Embryonic facial prominence (tissue), 1 donor: ENCODE measurements at regions not wholly inside any gene's neighbourhood (a gene's known extent, or its start where the extent isn't known, plus 50 kb on each side); places are given as distances from the start of the nearest gene placed in this dataset.

Source experiments
- DNase-seq: peaks from one replicate; pipeline ENCODE4 v3.0.0-alpha.2; 2016; ENCODE audit errors: extremely low spot score

DNA sequence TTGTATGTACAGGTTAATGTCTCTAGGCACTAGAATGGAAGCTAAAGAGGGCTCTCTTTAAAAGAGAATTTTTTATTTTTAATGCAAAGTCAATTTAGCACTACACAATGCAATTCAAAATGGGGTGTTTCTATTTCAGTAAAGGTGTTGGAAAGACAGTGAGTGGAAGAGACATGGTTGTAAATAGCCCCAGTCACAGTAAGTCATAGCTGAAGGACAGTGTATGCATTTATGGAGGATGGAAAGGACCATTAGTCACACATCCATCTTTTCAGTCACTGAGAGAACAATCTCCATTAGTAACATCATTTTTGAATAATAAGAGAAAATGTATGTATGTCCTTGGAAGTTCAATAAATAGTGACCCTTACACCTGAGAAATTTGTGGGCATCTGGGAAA lies 148.0 kb downstream of the PDHA2 start:
- DNase-seq, result no peak

DNA sequence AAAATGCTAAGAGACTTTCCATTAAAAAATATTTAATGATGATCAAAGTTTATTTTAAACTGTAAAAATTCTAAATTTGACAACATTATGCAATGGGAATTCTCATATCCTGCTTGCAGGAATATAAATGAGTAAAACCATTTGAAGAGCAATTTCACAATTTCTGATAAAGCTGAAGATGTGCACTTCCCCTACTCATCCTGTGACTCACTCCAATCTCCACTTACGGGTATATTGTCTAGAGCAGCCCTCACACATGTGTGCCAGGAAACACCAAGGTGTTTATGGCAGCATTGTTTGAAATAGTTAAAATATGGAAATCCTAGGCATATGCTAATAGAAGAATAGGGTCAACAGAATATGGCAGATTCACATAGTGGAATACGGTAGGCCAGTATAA lies 158.4 kb downstream of the PDHA2 start:
- no peak for DNase-seq

DNA sequence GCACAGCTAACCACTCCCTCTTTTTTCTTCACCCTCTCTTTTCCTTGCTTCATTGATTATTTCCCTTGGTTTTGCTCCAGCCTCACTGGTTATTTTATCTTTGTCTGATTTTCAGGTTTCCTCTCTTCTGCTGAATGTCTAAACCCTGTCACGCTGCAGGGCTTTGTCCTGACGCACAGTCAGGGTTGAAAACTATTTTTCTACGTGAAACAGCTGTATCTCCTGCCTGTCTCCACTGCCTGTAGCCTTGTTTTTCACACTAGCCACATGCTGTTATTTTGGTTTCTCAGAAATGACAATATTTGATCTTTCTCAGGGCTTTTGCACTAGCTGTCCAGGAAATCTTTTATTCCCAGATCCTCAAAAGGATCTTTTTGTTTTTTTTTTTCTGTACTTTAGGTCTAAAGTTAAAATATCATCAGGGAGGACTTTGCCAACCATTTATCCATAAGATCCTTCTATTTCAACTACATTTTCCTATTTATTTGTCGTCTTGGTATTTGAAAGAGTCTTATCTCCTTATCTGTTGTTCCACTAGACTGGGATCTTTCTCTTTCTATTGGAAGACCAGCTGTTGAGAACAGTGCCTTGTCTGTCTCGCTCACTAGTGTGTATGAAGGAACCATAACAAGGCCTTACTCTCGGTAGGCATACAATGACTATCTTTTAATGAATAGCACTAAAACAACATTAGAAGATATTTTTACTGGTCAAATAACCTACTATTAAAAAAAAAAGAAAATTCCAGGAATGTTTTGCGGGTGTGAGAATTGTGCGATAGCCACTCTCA lies 164.3 kb downstream of the PDHA2 start:
- DNase-seq, result no peak

DNA sequence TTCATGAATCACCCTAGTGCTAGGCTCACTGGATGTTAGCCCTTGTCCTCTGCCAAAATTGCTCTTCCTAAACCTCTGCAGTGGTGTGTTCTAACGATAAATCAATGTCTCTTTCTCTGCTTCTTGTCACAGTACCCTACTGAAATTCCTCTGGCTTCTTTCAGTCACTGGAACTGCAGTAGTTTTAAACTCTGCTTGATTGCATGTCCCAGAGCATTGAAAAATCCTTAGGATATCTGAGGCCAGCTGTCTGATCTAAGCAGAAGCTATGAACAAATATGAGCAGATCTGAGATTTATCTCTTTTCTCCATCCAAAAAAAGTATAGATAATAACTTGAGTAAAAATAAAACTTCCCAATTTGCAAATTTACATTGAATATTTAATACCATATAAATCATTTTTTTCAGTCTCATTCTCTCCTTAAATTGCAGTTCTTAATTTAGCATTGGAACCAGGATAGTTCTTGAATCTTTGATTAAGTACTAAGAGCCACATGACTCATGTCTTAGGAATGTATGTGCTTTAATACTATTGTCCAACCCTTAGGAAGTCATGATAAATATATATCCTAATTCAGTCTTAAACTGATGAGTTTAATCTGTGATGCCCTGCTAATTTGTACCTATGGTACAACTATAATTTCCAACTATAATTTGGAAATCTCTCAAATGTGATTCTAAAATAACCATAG lies 169.7 kb downstream of the PDHA2 start:
- no peak for DNase-seq

DNA sequence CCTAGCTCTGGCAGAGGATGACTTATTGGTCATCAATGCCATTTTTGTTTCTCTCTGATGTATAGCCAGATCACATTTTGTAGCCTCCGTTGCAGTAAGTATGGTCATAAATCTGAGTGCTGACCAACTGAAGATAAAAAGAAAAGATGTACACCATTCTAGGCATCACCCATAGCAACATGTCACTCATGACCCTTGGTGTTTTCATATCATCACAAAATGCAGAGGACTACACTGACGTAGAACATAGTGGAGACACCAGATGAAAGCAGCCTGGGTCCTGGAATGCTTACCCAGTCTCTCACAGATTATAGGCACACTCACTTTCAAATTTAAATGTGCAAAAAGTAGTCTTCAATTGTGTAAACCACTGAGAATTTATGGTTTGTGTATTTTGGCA lies 172.8 kb downstream of the PDHA2 start:
- DNase-seq, result no peak

DNA sequence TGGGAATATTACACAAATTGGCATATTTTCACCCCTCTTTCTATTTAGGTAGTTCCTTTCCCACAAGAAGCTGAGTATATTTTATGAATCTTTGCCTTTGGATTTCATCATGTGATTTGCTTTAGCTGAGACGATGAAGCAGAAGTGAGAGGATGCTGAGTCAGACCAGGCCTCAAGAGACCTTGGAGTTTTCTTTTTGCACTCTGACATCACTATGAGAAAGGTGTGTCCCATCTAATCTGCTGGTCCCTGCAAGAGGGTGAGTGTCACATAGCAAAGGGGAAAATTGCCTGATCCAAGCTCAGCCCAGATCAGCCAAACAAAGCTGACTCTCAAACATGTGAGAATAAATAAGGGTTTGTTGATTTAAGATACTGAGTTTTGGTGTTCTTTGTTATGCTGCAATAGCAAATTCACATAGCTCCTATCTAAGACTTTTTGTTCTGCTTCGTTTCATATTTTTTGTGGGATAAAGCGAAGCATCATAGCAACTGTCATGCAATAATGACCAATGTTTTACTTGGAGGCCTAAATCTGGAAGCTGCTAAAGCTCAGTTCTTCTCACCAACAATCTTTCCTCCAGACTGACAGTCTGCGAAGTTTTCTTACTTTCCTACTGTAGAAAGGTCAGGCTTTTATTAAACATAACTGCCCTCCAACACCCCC lies 176.9 kb downstream of the PDHA2 start:
- no peak for DNase-seq

DNA sequence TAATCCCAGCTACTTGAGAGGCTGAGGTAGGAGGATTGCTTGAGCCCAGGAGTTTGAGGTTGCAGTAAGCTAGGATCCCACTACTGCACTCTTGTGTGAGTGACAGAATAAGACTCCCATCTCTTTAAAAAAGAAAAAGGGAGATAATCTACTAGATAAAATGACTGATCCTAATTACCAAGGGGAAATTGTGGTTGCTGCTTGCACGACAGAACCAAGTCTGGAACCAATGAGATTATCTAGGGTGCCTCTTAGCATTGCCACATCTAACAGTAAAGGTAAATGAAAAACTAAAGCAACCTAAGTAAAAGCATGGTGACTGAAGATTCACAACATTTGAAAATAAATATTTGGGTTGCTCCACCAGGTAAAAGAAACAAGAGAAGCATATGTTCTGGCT lies 185.1 kb downstream of the PDHA2 start:
- DNase-seq, result no peak

DNA sequence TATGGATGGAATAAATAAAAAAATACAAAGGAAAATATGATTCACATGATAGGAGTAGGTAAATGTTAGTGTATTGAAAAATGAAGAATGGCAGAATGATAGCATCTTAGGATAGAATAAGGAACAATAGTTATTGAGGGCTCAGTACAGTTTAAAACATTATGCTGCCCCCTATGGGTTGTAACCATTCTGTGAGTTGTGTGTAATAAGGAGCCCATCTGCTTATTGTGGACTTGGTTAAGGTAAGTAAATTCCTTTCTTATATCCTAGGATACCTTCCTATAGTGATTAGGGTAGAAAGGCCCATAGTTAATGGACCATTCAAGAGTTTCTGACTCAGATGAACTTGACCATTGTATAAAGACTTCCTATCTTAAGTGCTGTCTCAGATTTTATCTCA lies 195.8 kb downstream of the PDHA2 start:
- no peak for DNase-seq

DNA sequence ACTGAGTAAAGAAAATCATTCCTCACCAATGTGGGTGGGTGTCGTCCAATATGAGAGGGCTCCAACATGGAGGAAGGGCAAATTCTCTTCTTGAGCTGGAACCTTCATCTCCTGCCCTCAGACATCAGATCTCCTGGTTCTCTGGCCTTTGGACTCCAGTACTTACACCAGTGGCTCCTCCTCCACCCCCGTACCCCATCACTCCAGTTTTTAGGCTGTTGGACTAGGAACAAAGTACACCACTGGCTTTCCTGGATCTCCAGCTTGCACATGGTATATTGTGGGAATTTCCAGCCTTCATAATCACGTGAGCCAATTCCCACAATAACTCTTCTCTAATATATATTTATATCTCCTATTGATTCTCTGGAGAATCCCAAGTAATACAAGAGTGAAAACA lies 196.9 kb downstream of the PDHA2 start:
- DNase-seq, result no peak

DNA sequence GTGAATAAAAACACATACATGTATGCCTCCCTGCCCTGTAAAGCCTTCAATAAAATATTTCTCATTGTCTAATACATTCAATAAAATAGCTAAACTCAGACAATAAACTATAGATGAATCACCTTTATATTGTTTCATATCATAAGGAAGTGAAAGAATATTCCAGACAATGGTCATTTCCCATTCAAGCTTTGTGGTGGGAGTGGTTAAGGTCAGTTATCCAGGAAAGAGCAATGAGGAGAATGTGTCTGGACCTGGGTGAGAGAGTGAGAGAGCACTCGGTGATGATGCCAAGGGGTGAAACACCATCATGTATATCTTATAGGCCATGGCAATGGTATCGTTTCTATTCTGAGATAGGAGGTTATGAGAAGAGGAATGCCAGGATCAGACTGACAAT lies 197.8 kb downstream of the PDHA2 start:
- DNase-seq, result no peak

DNA sequence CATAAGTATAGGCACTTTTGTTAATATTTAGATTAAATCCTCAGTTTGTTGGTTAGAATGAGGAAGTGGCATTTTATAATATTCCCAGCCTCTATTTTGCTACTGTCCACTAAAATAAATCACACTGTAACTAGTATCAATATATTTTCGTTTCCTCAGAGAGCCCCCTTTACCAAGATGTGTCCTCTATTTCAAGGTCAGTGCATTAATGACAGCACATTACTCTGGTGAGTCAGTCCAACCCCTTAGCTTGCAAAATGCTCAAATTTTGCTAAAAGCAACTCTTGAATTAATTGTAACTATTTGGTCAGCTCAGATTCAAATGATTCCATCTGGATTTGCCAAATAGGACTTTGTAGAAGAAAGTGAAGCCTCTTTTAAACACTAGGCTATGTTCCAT lies 199.3 kb downstream of the PDHA2 start:
- DNase-seq, result no peak

DNA sequence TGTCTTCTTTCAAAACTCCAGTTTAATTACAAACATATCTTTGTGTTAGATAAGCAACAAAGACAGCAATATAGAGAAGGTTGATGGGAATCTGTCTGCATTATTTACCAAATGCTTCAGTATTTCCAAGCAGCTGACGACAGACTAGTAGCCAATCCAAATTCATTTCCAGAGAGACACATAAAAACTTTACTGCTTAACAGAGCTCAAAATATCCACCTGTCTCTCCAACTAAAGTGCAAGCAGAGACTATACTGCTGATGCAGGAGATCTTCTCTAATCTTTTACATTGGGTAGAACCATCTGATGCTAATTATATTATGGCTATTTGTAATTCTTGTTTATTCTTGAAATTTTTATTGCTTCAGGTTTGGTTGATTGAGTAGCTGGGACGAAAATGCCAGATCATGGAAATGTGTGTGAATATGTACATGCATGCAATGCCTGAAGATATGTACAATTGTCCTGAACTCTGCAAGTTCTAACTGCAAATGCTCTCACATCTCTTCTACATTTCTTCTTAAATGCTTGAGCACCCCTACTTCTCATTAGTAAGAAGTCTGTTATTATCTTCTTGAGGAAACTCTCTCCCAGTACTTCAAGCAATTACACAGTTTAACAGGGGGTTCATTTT lies 200.0 kb downstream of the PDHA2 start:
- DNase-seq, result no peak

DNA sequence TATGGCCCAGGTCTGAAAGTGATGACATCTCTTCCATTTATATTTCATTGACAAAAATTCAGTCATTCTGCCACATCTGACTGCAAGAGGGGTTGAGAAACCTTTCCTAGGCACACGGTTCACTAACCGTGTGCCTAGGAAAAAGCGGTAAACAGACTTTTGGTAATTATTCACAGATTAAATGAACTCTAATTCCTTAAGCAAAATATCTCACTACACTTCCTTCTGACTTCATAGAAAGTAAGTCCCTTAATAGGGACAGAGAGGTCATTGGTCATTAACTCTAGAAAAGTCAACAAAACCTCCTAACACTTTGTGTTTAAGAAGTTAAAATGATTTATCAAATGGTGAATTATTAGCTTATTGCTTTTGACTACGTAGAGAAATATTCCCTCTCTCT lies 205.1 kb downstream of the PDHA2 start:
- DNase-seq, result no peak

DNA sequence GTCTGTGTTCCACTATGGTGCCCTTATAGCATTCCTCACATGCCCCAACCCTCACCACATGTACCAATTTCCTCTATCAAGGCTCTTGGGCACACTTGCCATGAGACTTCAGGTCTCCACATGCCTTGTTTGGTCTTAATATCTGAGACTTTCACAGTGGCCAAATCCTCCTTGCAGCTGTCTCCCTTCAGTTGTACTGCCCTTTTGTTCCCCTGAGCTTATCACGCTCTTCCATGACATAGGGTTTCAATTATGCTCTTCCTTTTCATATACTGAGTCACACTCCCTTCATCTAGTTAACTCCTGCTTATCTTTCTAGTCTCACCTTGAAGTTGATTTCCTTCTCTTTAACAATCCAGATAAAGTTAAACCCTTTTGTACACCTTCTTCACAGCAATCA lies 212.9 kb downstream of the PDHA2 start:
- DNase-seq, result no peak

DNA sequence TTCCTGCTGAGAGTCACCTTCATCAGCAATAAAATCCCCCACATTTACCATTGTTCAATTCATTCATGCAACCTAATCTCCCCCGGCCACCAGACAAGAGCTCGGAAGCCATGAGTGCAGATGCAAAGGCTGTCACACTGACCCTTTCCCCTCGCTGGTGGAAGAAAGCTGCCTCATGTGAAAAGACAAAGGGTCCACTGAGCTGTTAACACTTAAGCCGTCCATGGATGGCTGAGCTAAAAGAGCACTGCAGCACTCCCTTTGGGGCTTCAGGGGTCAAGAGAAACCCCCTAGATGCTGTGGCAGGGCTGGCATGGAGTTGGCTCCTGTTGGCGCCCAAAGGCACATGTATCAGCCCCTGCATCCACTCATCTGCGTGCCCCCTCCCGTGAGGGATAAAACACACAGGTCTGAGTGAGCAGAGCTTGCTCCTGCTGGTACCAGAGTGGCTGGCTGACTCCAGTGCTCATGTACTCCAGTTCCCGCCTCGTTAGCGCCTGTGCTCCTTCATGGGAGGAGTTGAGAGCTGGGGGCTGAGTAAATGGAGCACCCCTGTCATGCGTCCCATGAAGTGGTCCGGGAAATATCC lies 216.5 kb downstream of the PDHA2 start:
- DNase-seq, result no peak

DNA sequence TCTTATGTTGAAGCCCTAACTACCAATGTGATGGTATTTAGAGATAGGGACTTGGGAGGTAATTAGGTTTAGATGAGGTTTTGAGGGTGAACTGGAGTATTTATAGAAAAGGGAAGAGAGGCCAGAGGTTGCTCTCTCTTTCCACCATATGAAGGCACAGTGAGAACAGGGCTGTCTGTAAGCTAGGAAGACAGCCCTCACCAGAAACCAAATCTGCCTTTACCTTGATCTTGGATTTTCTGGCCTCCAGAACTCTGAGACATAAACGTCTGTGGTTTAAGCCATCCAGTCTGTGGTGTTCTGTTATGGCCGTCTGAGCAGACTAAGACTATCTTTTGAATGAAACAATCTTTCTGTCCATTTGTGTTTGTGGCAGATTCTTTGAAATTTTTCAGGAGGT lies 223.7 kb downstream of the PDHA2 start:
- no peak for DNase-seq

DNA sequence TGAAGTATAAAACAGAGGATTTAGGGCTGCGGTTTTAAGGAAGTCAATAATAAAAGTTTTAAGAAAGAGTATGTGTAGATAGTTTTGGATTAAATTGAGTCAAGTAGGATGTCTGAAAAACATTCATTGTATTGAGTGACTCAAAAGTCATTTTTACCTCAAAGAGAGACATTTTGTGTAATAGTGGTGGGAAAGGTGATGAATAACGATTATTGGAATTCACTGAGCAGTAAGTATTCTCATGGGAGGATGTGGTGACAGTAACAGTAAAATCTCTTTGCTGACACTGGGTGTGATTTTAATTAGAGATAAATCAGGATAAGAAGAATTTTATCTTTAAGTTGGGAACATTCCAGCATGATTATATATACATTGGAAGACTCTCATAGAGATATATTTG lies 233.6 kb downstream of the PDHA2 start:
- DNase-seq, result no peak

DNA sequence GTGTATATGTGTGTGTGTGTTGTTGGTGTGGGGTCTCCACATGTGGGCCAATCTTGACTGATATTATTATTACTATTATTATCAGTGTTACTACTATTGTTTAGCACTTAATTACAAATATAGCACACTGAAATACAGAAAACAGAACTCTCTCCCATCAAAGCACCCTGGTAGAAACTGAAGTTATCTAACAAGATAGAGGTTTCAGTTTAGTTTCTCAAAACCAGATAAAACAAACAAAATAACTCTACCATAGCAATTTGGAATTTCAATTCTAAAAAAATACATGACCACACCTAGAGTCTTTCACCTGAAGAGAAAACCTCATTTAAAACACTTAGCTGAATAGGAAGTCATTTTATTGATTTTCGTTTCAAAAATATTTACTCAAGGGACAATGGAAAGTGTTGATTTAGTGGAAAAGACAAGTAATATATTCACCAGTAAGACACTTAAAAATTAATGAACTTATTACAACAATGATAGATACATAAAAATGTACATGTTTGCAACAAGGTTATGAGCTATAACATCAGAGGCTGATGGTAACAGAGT lies 252.3 kb downstream of the PDHA2 start:
- no peak for DNase-seq

DNA sequence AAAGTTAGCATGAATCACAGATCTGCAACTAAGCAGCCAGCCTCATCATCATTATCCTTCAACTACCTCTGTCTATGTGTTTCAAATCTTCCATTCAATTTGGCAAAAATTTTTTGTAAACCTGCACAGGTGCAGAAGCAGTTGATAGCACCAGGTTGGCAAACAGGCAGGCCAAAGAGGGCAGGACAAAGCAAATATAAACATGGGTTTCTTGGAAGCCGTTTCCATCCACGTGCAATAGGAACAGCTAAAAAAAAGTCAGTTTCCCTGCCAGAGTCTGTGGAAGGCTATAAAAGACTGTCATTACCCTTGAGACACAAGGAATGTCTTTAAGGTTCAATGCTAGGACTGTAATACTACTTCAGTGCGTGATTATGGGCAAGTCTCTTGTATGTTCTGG lies 253.2 kb downstream of the PDHA2 start:
- no peak for DNase-seq

DNA sequence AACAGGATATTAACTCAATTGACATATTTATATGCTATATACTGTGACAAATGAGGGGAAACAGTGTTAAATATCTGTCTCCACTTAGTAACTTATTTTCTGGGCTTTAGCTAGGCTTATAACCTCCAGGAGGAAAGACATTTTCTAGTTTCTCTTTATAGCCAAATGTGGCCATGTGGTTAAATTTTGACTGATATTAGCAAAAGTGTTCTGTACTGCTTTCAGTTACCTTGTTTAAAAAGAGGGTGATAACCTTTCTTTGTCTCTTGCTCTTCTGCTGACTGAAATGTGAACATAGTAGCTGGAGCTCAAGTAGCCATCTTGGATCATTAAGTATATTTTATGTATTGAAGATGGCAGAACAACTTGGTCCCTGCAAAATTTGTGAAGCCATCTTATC lies 253.7 kb downstream of the PDHA2 start:
- DNase-seq, result no peak

DNA sequence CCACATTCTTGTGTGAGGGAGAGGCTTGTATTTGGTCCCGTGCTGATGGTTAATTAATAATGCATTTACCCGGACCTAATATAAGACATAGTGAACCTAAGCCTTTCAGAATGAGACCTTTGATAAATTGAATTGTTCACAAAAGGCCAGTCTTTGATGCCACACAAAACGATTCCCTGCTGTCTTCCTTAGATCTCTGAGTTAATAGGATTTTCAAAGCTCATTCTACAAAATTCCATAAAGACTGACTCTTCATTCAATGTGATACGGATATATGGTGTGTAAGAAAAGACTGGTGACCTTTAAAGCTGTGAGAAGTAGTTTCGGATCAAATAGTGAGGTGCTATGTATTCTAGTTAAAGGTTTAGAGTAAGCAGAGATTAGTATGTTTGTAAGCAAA lies 254.3 kb downstream of the PDHA2 start:
- DNase-seq, result no peak

DNA sequence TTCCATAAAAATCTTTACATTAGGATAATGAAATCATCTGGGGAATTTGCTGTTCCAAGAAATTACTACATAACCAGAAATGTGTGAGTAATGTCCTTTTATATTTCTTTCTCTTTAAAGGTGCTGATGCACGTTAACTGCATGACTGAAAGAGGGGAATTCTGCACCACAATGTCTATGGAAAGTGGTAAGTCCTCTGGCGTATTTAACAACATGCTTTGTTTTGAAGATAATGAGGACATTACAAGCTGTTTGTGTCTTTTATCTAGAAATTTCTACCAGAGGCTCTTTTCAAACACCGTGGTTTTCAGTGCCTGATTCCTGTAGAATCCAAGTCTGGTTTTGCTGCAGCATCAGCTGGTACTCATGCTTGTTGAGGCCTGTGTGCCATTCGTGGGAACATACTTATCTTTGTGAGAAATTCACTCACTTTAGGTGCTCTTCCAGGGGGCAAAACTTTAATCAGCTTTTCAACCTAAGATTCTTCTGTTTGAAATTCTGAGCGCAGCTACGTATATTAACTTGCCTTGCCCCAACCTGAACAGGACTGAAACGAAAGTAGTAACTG lies 257.2 kb downstream of the PDHA2 start:
- no peak for DNase-seq
